ENCODE measurements at regions not wholly inside any gene's neighbourhood (a gene's known extent, or its start where the extent isn't known, plus 50 kb on each side); places are given as distances from the start of the nearest gene placed in this dataset.
"Not testable (repeated sequence)": the region's sequence is repeated elsewhere in the genome, so short reads cannot be mapped to it uniquely, and the experiment has no call there.

DNA sequence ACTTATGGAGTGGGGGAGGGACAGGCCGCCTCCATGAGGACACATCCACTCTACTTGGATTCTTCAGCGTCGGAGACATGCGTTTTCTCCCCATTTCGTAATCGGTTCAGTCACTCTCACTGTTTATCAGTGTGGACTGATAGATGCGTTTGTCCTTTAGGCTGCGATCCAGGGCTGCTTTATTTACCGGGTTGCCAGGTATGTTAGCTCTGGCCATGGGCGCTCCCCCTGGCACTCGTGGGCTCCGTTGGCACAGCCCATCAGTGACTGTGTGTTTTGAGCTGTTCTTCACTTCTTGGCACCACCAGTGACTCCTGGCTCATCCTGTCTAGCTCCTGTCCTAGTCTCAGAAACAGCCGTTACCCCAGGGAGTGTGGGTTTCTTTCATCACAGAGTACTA lies 1203.3 kb downstream of the BRD1 start:
- in situ Hi-C loops (cut with HindIII; ENCODE audit: low pct_unique_long_range_greater_than_20kb, low sequenced_read_pairs) = no loop called here
- no peak for TF ChIP-seq JUND (IDR thresholded peaks at IDR 0.05; ENCODE audit: low read depth)
- no peak for DNase-seq (ENCODE audit: low read depth in 1 of 2, low spot score in 1 of 2)

- TF ChIP-seq JUND (IDR thresholded peaks at IDR 0.05; ENCODE audit: low read depth) = no peak
- no peak for DNase-seq (ENCODE audit: low read depth in 1 of 2, low spot score in 1 of 2)
- in situ Hi-C loops (cut with HindIII; ENCODE audit: low pct_unique_long_range_greater_than_20kb, low sequenced_read_pairs) = no loop called here
These were observed 1204.7 kb downstream of the BRD1 start for GRCh38 chr22:48622891-48623545.

DNA sequence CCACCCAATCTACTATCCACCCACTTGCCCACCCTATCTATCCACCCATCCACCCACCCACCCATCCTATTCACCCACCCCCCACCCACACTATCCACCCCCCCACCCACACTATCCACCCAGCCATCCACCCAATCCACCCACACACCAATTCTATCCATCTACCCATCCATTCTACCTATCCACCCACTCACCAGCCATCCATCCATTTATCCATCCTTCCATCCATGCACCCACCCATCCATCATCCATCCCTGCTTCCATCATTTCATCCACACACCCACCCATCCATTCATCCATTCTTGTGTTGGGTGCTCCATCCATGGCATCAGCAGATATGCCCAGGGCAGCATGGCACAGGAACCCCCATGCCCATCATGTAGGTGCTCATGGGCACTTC lies 1206.6 kb downstream of the BRD1 start:
- DNase-seq (ENCODE audit: low read depth in 1 of 2, low spot score in 1 of 2) = no peak
- in situ Hi-C loops (cut with HindIII; ENCODE audit: low pct_unique_long_range_greater_than_20kb, low sequenced_read_pairs) = no loop called here
- no peak for TF ChIP-seq JUND (IDR thresholded peaks at IDR 0.05; ENCODE audit: low read depth)

DNA sequence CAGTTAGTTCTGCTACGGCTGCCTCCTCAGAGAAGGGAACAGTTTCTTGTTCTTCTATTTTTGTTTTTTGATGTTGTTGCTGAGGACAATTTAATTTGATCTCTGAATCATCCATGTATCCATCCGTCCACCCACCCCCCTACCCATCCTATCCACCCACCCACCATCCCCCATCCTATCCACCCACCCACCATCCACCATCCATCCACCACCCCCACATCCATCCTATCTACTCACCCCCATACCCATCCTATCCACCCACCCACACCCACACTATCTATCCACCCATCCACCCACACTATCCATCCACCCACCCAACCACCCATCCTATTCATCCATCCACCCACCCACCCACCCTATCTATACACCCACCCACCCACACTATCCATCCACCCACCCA lies 1207.2 kb downstream of the BRD1 start:
- in situ Hi-C loops (cut with HindIII; ENCODE audit: low pct_unique_long_range_greater_than_20kb, low sequenced_read_pairs); DNase-seq (ENCODE audit: low read depth in 1 of 2, low spot score in 1 of 2): not testable (repeated sequence)

GRCh38 chr22:48619721-48620120 lies 1208.0 kb downstream of the BRD1 start:
- TF ChIP-seq JUND (IDR thresholded peaks at IDR 0.05; ENCODE audit: low read depth) = no peak
- in situ Hi-C loops (cut with HindIII; ENCODE audit: low pct_unique_long_range_greater_than_20kb, low sequenced_read_pairs) = no loop called here
- DNase-seq (ENCODE audit: low read depth in 1 of 2, low spot score in 1 of 2) = no peak

- TF ChIP-seq JUND (IDR thresholded peaks at IDR 0.05; ENCODE audit: low read depth) = no peak
- no peak for DNase-seq (ENCODE audit: low read depth in 1 of 2, low spot score in 1 of 2)
- in situ Hi-C loops (cut with HindIII; ENCODE audit: low pct_unique_long_range_greater_than_20kb, low sequenced_read_pairs) = no loop called here
These were observed 1209.3 kb downstream of the BRD1 start for GRCh38 chr22:48618326-48618725.

DNA sequence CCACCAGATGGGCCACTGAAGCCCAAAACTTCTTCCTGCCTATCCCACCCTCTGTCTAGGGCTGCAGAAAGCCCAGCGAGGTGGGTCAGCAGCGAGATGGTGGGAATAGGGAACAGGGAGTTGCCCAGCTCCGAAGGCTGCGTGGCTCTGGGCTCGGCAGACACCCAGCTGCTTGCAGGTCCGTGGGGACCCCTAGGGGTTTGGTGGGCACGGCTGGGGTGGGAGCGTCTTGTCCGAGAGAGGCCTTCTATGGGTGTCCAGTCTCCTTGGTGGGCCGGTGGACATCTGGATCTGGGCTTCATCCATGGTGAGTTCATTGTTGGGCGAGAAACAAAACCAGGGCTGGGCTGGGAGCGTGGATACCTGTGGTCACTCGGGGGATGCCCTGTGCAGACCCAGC lies 1211.0 kb downstream of the BRD1 start:
- DNase-seq (ENCODE audit: low read depth in 1 of 2, low spot score in 1 of 2) = no peak
- in situ Hi-C loops (cut with HindIII; ENCODE audit: low pct_unique_long_range_greater_than_20kb, low sequenced_read_pairs) = no loop called here
- no peak for TF ChIP-seq JUND (IDR thresholded peaks at IDR 0.05; ENCODE audit: low read depth)

DNA sequence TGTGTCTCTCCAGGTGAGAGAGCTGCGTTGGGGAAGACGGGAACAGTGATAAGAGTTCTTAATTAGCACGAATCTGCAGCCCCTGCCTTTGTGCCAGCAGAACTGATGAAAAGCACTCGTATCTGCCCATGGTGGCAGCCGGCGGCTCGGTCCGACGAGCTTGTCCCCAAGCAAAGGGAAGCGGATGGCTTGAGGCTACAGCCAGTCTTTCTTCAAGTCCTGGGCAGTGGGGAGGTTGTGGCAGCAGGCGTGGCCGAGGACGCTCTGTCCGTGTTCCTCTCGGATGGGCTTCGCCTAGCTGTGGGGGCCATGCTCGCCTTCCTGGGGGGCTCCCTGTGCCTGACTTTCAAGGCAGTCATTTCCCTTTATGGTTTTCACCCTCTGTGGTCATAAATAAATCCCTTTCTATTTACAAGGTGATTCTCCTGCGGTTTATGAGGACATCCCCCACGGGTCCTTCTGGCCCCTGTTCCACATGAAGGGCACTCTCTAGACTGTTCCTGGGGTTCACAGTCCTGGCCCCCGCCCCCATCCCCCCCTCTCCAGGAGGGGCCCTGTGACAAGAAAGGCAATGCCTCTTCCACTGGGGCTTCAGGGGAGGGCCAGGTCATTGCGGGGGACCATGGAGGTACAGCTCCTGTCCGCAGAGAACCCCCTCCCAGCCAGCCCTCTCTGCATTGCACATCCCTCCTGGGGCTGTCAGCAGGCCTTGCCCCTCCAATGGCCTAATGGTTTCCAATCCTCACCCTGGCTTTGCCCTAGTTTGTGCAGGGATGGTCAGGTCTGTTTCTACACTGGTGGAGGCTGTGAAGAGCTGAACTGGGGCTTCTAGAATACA lies 1212.3 kb downstream of the BRD1 start:
- DNase-seq (ENCODE audit: low read depth in 1 of 2, low spot score in 1 of 2) = no peak
- in situ Hi-C loops (cut with HindIII; ENCODE audit: low pct_unique_long_range_greater_than_20kb, low sequenced_read_pairs) = no loop called here
- TF ChIP-seq JUND (IDR thresholded peaks at IDR 0.05; ENCODE audit: low read depth) = no peak

DNA sequence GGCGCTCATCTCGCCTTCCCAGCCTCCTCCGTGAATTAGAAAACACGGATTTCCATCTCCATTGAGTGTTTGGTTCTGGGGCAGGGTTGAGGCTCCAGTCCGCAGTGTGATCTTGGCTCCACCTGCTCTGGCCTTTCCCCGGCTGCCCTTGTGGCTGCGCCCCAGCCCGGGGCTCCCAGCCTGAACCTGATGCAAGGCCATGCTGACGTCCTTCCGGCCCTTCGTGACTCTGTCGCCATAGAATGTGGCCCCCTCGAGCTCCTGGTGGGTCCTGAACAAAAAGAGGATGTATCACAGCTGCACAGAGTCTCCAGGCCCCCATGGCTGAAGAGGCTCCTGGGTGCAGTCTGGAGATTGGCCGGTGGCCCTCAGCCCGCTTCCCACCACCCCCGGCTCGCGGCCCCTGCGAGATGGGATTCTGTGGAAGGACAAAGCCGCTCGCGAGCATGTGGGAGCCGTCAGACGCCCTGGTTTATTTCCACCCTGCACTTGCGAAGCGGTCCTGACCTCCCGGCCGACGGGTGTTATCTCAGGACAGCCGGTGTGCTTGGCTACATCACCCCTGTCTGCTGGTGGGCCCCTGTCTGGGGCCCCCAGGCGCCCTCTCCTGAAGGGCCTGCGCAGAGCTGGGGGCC lies 1214.0 kb downstream of the BRD1 start:
- in situ Hi-C loops (cut with HindIII; ENCODE audit: low pct_unique_long_range_greater_than_20kb, low sequenced_read_pairs) = no loop called here
- no peak for DNase-seq (ENCODE audit: low read depth in 1 of 2, low spot score in 1 of 2)
- no peak for TF ChIP-seq JUND (IDR thresholded peaks at IDR 0.05; ENCODE audit: low read depth)

DNA sequence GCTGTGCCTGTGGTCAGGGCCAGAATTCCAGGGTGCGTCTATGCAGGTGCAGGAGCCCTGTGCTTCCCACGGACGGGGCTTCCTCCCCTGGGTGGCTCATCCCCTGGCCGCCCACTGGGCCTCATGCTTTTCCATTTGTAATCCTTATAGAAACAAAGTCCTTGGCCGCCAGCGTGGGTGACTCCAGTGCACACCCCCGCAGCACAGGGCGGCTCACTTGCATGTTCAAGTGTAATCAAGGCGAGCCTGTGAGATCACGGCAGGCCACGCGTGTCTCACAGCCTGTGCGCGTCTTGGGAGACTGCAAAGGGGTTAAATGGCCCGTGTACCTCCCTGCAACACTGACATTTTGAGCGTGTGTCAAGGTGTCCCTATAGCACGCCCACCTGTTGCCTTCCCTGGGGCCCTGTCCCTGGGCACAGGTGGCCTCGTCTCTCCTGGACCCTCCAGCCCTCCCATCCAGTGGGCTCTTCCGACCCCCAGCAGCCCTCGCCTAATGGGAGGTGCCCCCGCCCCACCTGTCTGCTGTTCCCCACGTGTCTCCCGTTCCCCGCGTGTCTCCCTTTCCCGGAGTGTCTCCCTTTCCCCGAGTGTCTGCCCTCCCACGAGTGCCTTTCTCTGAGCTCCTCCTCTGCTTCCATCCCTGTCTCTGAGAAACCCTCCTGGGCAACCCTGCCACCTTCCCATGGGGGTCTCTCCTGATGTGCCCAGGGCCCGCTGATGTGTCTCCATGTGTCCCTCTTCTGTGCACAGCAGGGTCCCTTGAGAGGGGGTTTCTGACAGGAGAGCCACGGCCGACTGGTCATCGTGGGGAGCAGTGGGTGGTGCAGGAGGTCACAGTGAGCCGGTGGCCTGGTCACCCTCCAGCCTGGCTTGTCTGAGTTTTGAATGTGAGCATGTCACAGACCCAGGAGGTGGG lies 1215.3 kb downstream of the BRD1 start:
- no peak for TF ChIP-seq JUND (IDR thresholded peaks at IDR 0.05; ENCODE audit: low read depth)
- DNase-seq (ENCODE audit: low read depth in 1 of 2, low spot score in 1 of 2) = no peak
- in situ Hi-C loops (cut with HindIII; ENCODE audit: low pct_unique_long_range_greater_than_20kb, low sequenced_read_pairs) = no loop called here

GRCh38 chr22:48609279-48609865 lies 1218.3 kb downstream of the BRD1 start:
- TF ChIP-seq JUND (IDR thresholded peaks at IDR 0.05; ENCODE audit: low read depth) = no peak
- no peak for DNase-seq (ENCODE audit: low read depth in 1 of 2, low spot score in 1 of 2)
- in situ Hi-C loops (cut with HindIII; ENCODE audit: low pct_unique_long_range_greater_than_20kb, low sequenced_read_pairs) = no loop called here
